Activated naive CD4-positive, alpha-beta T cell (primary cell): ENCODE measurements at regions not wholly inside any gene's neighbourhood (a gene's known extent, or its start where the extent isn't known, plus 50 kb on each side); places are given as distances from the start of the nearest gene placed in this dataset.
"Not testable (repeated sequence)": the region's sequence is repeated elsewhere in the genome, so short reads cannot be mapped to it uniquely, and the experiment has no call there.

Experiments
- DNase-seq, 4 experiments: peaks; one replicate each; lab custom pipeline; 2025; lab: John Stamatoyannopoulos, UW

- DNase-seq: no peak
Observed at GRCh38 chr15:75100679-75101078, 77.3 kb downstream of the PPCDC start.

GRCh38 chr15:75104804-75105557, 81.6 kb downstream of the PPCDC start:
- no peak for DNase-seq

GRCh38 chr15:75107516-75107907, 84.1 kb downstream of the PPCDC start:
- no peak for DNase-seq

DNA sequence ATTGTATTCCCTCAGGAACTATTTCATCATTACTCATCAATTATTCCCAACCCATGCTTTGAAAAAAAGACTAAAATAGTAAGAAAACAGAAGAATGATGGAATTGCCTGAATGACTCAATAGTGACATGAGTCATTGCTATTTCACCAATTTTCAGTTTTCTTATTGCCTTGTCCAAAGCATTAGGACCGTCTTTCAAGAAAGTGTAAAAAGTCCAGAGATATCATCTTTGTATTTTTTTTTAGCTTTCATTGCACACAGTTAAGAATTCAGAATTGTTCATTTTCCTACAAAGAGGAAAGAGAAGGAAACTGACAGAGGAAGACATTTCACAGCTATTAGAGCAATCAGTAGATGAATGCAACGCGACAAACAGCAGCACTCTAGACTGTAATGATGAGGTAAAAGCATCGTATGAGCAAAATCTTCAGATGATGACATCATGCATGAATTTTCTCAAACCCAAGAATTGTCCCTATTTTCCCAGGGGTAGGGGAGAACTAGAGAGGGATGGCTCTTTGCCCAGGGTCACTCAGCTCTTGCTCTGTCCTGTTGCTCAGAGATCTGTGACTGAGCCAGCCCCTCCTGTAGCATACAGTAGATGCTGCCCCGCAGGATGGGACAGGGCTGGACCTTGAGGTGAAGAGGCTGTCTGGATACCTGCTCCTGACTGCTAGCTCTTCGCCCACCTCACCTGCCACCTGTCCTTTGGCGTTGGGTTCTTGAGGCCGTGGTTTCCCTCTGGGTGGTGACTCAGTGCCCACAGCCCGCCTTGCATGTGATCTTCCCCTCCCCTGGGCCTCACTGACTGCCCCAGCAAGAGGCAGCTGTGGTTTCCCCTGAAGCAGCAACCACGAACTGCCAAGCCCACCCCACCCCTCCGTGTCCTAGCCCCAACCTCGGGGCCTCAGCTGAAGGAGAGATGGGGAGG, 84.8 kb downstream of the PPCDC start:
- peak in 1 of 4 experiments; percentile 2 for DNase-seq

DNA sequence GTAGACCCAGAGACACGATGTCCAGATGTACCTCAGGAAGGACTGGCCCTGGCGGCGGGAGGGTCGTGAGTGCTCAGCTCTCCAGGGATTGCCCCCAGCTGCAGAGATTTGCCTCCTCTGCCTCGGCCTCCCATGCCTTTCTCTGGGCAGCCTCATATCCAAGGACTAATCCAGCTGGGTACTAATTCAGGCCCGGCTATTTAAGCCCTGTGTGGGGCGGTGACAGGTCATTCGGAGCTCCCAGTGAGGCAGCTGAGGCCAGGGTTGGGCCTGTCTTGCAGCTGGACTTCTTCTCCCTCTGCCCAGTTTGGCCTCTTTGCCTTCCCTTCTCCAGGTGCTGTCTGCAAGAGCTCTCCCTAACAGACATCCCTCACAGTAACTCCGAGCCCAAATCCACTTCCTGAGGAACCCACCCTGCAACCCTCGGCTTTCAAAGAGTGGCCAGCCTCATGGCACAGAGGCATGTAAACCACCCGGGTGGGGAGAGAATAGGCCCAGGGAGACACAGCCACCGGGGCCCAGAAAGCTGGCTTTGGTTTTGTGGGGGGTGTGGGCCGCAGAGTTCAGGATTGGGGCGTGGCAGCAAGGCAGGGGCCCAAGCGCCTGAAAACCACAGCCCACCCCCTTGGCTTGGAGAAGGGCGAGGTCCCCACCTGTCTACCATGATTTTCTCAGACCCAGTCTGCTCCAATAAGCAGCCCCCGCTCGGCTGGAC, 85.8 kb downstream of the PPCDC start:
- DNase-seq: no peak

DNA sequence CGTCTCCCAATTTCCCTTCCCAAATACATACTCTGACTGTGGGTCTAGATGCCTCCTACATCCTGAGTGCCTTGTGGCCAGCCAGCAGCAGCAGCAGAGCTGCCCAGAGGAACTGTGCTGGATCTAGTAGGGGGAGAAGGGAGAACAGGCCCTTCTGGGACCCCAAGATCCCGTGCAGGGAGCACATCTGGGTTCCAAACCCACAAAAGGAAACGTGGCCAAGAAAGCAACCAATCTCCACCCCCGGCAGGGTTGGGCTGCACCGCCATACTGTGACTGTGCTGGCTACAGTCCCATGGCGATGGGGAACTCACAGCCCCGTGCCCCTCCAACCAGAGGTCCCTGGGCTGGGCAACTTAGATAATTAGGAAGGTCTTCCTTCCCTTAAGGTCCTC, 86.3 kb downstream of the PPCDC start:
- DNase-seq: no peak

- no peak for DNase-seq
Observed at GRCh38 chr15:75112278-75112847, 89.0 kb downstream of the PPCDC start.

DNA sequence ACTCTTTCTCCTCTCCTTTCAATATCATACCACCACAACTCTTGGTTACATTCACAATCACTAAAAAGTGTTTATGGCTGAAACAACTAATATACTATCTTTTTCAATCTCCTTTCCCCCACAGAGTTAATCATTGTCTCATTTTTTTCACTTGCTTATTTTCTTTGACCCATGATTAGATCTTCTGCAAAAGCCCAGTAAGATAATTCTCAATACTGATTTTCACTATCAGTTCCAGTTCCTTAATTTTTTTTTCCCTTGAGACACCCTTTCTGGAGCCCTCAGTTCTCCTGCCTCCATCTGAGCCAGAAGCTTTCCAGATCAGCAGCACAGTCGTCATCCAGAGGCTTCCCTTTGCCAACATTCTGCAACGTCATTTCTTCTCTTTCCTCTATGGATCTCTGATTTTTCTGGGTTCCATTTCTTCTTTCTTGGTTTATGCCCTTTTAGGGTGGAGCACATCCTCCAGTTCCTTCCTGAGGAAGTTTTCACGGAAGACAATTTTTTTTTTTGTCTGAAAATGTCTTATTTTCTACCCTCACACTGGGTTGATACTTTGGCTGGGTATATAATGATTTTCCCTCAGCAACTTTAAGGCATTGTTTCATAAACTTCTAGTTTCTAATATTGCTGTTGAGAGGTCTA, 88.7 kb upstream of the C15orf39 start:
- DNase-seq: no peak

GRCh38 chr15:75114327-75114726, 87.4 kb upstream of the C15orf39 start:
- DNase-seq: no peak

DNA sequence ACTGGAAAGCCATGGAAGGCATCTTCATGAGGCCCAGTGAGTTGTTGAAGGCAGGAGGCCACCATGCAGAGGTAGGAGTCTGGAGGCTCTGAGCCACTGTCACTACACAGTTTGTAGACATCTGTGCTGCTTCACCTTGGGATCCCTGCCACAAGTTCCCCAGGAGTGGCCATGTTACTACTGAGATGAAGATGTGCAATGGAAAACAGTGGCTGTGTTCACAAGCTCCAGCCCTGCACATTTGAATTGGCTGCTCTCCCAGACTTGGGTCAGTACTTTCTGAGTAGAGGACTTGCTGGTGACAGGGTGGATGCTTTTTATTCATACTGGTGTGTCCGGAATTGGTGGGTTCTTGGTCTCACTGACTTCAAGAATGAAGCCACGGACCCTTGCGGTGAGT, 86.9 kb upstream of the C15orf39 start:
- DNase-seq: no peak

- DNase-seq: not testable (repeated sequence)
Observed at GRCh38 chr15:75115411-75115913, 86.2 kb upstream of the C15orf39 start.

DNA sequence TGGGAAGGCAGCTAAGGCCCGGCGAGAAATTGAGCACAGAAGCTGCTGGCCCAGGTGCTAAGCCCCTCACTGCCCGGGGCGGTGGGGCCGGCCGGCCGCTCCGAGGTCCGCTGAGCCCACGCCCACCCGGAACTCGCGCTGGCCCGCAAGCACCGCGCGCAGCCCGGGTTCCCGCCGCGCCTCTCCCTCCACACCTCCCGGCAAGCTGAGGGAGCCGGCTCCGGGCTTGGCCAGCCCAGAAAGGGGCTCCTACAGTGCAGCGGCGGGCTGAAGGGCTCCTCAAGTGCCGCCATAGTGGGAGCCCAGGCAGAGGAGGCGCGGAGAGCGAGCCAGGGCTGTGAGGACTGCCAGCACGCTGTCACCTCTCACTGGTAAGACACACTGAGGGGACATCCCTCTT, 85.5 kb upstream of the C15orf39 start:
- DNase-seq: not testable (repeated sequence)

- no peak for DNase-seq
Observed at GRCh38 chr15:75117993-75118392, 83.7 kb upstream of the C15orf39 start.

DNA sequence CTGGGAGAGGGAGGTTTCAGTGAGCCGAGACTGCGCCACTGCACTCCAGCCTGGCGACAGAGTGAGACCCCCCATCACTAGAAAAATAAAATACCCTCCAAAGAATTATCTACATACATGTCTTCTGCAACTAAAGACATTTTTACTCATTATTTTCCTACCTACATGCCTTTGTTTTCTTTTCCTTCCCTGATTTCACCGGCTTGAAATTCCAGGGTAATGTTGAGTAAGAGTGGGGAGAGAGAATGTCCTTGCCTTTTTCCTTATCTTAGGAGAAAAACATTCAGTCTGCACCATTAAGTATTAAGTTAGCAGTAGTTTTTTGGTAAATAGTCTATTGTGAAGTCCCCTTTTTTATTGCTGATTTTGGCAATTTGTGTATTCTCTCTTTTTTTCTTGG, 82.4 kb upstream of the C15orf39 start:
- not testable (repeated sequence) for DNase-seq

DNA sequence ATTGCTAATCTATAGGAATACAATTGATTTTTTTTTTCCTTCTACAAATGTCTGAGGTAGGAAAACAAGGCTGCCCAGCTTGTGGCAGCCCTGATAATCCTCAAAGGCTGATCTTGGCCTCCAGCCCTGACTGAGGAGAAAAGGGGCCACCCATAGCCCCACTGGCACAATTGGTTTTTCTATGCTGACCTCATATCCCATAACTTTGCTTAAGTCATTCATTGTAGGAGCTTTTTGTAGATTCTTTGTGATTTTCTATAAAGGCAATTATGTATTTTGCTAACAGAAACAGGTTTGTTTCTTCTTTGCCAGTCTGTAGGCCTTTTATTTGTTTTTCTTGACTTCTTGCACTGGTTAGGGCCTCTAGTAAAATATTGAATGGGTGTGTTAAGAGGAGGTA, 80.2 kb upstream of the C15orf39 start:
- no peak for DNase-seq

GRCh38 chr15:75123395-75123794, 78.3 kb upstream of the C15orf39 start:
- no peak for DNase-seq

GRCh38 chr15:75124278-75124677, 77.4 kb upstream of the C15orf39 start:
- not testable (repeated sequence) for DNase-seq

- no peak for DNase-seq
Observed at GRCh38 chr15:75125935-75126334, 75.7 kb upstream of the C15orf39 start.

GRCh38 chr15:75126864-75127580, 74.7 kb upstream of the C15orf39 start:
- no peak for DNase-seq

DNA sequence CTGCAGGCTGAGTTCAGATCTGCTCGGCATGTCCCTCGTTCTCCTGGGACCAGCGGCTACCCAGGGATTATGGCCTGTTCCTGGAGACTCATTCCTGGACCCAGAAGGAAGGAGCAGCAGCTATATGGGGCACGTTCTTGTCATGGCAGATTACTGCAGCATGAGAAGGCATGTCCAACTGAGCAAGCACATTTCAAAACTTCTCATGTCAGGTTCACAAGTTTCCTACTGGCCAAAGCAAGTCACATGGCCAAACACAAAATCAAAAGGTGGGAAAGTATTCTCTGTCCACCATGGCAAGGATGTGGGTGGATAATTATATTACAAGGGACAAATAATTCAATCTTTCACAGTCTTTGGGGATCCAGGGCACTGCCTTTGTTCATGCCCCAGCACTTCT, 71.9 kb upstream of the C15orf39 start:
- DNase-seq: no peak

DNA sequence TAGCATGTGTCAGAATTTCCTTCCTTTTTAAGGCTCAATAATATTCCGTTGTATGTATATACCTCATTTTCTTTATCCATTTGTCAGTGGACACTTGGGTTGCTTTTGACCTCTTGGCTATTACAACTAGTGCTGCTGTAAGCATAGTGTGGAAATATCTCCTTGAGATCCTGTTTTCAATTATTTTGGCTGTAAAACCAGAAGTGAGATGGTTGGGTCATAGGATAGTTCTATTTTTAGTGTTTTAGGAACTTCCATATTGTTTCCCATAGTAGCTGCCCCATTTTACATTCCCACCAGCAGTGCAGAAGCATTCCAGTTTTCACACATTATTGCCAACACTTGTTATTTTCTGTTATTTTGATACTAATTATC, 70.4 kb upstream of the C15orf39 start:
- DNase-seq: no peak
